GM23248 (cell line): ENCODE measurements at regions not wholly inside any gene's neighbourhood (a gene's known extent, or its start where the extent isn't known, plus 50 kb on each side); places are given as distances from the start of the nearest gene placed in this dataset.
"Not testable (repeated sequence)": the region's sequence is repeated elsewhere in the genome, so short reads cannot be mapped to it uniquely, and the experiment has no call there.

Source experiments
- EZH2 ChIP-seq: fragments of 200-600 bp; sonication (generic); IDR thresholded peaks from 2 replicates; pipeline ENCODE4 v1.6.1; 2018; ENCODE audit warnings: antibody characterized with exemption, mild to moderate bottlenecking; ENCODE audit not compliant: insufficient read depth, poor library complexity, severe bottlenecking
- EZH2phosphoT487 ChIP-seq: fragments of 200-600 bp; sonication (generic); IDR thresholded peaks from 2 replicates; pipeline ENCODE4 v1.6.1; 2018; ENCODE audit warnings: antibody characterized with exemption, moderate library complexity, mild to moderate bottlenecking, low read depth; ENCODE audit not compliant: insufficient read depth

DNA sequence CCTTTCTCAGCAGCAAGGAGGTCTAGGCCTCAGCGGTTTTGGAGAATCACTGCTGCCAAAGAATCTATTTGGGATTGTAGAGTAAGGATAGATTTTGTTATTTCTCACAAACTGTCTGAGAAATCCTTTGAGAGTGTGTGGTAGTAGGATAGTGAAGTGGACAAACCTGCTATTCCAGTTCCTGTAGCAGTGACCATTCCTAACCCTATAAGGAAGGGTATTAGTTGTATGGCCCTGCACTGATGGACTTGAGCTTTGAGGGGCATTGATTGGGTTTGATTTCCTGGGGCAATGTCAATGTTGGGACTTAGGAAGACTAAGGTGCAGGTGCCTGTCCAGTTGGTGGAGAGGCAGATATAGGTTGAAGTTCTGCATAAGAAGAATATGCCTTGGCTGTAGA, 93.6 kb upstream of the TERB2 start:
- not testable (repeated sequence) for TF ChIP-seq EZH2phosphoT487, EZH2
